PFSK-1 (cell line): ENCODE measurements at regions not wholly inside any gene's neighbourhood (a gene's known extent, or its start where the extent isn't known, plus 50 kb on each side); places are given as distances from the start of the nearest gene placed in this dataset.

Experiments used
- FOXP2 ChIP-seq: optimal IDR thresholded peaks from 2 replicates; pipeline ENCODE3; 2011; ENCODE audit warnings: borderline replicate concordance, control low read depth, inconsistent platforms; ENCODE audit not compliant: insufficient read depth; ENCODE audit errors: extremely low read length, extremely low read depth
- POLR2AphosphoS5 ChIP-seq: IDR thresholded peaks from 2 replicates; pipeline ENCODE4 v1.6.1; 2012; ENCODE audit warnings: low read depth, mild to moderate bottlenecking, control low read depth, low read length, moderate library complexity
- SIN3A ChIP-seq: IDR thresholded peaks from 2 replicates; pipeline ENCODE4 v1.6.1; 2012; ENCODE audit warnings: mild to moderate bottlenecking, low read length, moderate library complexity, borderline replicate concordance; ENCODE audit not compliant: insufficient read depth
- TAF1 ChIP-seq: IDR thresholded peaks from 2 replicates; pipeline ENCODE4 v1.6.1; 2012; ENCODE audit warnings: low read length, control low read depth, borderline replicate concordance; ENCODE audit not compliant: insufficient read depth
- TF ChIP-seq, protein P1 (sequence below), 2 experiments: IDR thresholded peaks; 2 replicates each; pipeline versions ENCODE4 v1.6.1 to v1.8.0; 2011 to 2012; ENCODE audit warnings: low read depth in 2 of 2, low read length in 2 of 2, control low read depth in 1 of 2, inconsistent platforms in 1 of 2, mild to moderate bottlenecking in 1 of 2, moderate library complexity in 1 of 2; ENCODE audit not compliant: insufficient read depth in 1 of 2

DNA sequence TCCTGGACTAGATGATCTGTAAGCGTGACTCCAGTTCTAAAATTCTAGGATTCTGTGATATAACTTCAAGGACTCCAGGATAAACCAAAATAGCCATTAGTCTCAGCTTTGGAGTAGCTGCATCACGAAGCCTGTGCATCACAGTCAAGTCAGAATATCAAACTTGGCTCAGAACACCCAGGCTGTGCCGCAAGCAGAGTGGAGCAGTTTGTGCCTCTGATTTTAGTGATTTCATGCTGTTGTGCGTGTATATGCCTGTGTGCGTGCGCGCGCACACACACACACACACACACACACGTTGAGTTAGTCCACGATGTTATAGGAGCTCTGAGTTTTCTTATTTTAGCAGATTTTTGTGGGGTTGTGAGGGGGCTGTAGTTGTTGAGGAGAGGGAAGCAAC lies 356.6 kb upstream of the KCNH8 start:
- no peak for TF ChIP-seq SIN3A
- TF ChIP-seq POLR2AphosphoS5 = no peak
- TF ChIP-seq, protein P1, sequence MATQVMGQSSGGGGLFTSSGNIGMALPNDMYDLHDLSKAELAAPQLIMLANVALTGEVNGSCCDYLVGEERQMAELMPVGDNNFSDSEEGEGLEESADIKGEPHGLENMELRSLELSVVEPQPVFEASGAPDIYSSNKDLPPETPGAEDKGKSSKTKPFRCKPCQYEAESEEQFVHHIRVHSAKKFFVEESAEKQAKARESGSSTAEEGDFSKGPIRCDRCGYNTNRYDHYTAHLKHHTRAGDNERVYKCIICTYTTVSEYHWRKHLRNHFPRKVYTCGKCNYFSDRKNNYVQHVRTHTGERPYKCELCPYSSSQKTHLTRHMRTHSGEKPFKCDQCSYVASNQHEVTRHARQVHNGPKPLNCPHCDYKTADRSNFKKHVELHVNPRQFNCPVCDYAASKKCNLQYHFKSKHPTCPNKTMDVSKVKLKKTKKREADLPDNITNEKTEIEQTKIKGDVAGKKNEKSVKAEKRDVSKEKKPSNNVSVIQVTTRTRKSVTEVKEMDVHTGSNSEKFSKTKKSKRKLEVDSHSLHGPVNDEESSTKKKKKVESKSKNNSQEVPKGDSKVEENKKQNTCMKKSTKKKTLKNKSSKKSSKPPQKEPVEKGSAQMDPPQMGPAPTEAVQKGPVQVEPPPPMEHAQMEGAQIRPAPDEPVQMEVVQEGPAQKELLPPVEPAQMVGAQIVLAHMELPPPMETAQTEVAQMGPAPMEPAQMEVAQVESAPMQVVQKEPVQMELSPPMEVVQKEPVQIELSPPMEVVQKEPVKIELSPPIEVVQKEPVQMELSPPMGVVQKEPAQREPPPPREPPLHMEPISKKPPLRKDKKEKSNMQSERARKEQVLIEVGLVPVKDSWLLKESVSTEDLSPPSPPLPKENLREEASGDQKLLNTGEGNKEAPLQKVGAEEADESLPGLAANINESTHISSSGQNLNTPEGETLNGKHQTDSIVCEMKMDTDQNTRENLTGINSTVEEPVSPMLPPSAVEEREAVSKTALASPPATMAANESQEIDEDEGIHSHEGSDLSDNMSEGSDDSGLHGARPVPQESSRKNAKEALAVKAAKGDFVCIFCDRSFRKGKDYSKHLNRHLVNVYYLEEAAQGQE (IDR thresholded peaks at IDR 0.05; ENCODE audit: insufficient read depth in 1 of 2, low read depth in 2 of 2, low read length in 2 of 2) = no peak
- no peak for TF ChIP-seq FOXP2
- no peak for TF ChIP-seq TAF1

DNA sequence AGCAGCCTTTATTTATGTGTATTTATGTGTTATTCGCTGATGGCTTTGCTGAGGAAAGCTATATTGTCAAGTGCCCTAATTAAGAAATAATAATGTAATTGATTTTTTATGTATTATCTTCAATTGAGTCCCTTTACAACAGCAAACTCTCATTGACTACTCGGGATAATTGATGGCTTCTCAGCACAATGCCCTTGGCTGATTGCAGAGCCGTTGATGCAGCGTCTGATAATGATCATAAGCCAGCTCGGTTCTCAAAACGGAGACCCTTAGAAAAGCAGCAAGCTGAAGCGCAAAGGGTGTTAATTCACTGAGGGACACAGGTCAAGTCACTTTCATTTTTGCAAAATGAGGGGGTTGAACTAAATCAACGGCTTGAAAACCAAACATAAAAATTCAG lies 357.1 kb upstream of the KCNH8 start:
- TF ChIP-seq, protein P1 (IDR thresholded peaks at IDR 0.05; ENCODE audit: insufficient read depth in 1 of 2, low read depth in 2 of 2, low read length in 2 of 2) = no peak
- TF ChIP-seq FOXP2 = no peak
- TF ChIP-seq SIN3A = no peak
- no peak for TF ChIP-seq POLR2AphosphoS5
- TF ChIP-seq TAF1 = no peak

DNA sequence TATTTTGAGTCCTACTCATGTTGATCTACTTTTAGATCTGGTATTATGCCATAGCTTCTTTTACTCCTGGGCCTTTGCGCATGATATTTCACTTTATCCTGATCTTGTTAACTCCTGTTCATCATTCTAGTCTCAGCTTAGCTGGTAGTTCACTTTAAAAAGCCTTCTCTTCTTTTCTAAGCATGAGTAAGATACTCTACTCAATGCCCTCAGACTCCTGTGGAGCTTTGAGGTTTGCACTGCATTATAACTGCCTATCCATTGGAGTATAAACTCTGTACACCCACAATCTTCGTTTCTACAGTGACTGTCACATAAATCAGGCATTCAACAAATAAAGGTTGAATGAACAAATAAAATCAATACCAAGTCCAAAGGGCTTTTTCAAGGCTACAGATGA lies 357.9 kb upstream of the KCNH8 start:
- no peak for TF ChIP-seq FOXP2
- TF ChIP-seq, protein P1 (IDR thresholded peaks at IDR 0.05; ENCODE audit: insufficient read depth in 1 of 2, low read depth in 2 of 2, low read length in 2 of 2) = no peak
- TF ChIP-seq TAF1 = no peak
- no peak for TF ChIP-seq POLR2AphosphoS5
- no peak for TF ChIP-seq SIN3A

DNA sequence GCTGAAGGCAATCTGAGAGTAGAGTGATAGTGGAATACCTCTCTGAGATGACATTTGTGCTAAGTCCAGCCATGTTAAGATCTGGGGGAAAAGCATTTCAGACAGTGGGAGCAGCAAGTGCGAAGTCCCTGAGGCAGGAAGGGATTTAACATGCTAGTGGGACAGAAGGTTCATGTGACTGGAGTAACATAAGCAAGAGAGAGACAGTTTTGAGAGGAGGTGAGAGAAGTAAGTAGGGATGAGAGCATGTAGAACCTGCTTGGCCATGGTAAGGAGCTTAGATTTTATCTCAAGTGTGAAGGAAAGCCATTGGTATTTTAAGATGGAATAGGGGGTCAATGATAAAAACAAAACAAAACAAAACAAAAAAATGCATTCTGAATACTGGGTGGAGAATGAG lies 358.6 kb upstream of the KCNH8 start:
- TF ChIP-seq, protein P1 (IDR thresholded peaks at IDR 0.05; ENCODE audit: insufficient read depth in 1 of 2, low read depth in 2 of 2, low read length in 2 of 2) = no peak
- TF ChIP-seq SIN3A (no peak), TAF1 (no peak), FOXP2 (no peak), POLR2AphosphoS5 (no peak)

DNA sequence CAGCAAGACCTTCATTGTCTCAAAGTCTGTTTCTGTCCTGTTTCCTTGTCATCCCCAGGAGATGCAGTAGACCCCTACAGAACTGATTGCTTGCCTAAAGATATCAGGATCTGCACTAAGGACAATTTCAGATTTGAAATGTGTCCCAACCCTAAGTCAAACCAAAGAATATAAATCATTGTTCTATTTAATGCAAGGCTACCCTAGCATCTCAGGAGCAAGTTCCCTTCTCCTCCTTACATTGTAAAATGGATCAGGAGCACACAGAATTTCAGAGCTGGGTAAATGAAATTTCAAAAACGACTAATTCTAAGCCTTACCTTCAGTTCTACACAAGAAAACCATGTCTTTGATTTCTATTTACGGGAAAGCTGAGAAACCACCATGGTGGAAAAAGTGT lies 360.9 kb upstream of the KCNH8 start:
- TF ChIP-seq, protein P1 (IDR thresholded peaks at IDR 0.05; ENCODE audit: insufficient read depth in 1 of 2, low read depth in 2 of 2, low read length in 2 of 2) = no peak
- TF ChIP-seq TAF1 (no peak), SIN3A (no peak)
